CD4-positive, CD25-positive, alpha-beta regulatory T cell (primary cell): ENCODE measurements at regions not wholly inside any gene's neighbourhood (a gene's known extent, or its start where the extent isn't known, plus 50 kb on each side); places are given as distances from the start of the nearest gene placed in this dataset.

ENCODE experiments used
- ATAC-seq, 2 donors: fragments of 150-1000 bp; cut with Tn5 transposase; one replicate each; pipeline ENCODE4 v1.10.0; 2021; ENCODE audit warnings: low read depth in 2 of 2, moderate number of reproducible peaks in 2 of 2, moderate library complexity in 1 of 2
- DNase-seq, 3 donors: peaks; one replicate each; pipeline versions ENCODE4 v3.0.0 to v3.0.0-alpha.2; 2012 to 2022; ENCODE audit warnings: mixed read lengths in 1 of 3
- H3K27ac ChIP-seq: one replicate; pipeline ENCODE4 v1.7.0; 2013; ENCODE audit warnings: mild to moderate bottlenecking, low read length; ENCODE audit not compliant: insufficient read depth, poor library complexity, severe bottlenecking
- H3K27me3 ChIP-seq: one replicate; pipeline ENCODE4 v1.7.0; 2013; ENCODE audit warnings: low read length; ENCODE audit not compliant: control insufficient read depth, insufficient read depth
- H3K36me3 ChIP-seq: one replicate; pipeline ENCODE4 v1.7.0; 2013; ENCODE audit warnings: mild to moderate bottlenecking, low read length, moderate library complexity; ENCODE audit not compliant: control insufficient read depth, insufficient read depth
- H3K4me1 ChIP-seq: 2 replicates; pipeline ENCODE4 v1.7.0; 2013; ENCODE audit warnings: mild to moderate bottlenecking, low read length; ENCODE audit not compliant: insufficient read depth, control insufficient read depth, poor library complexity, severe bottlenecking
- H3K4me3 ChIP-seq: one replicate; pipeline ENCODE4 v1.7.0; 2013; ENCODE audit warnings: low read depth, mild to moderate bottlenecking, low read length, moderate library complexity
- H3K9me3 ChIP-seq, 2 experiments: 1 replicate in 1 of 2; 2 replicates in 1 of 2; pipeline ENCODE4 v1.7.0; 2013; ENCODE audit warnings: low read length in 2 of 2, mild to moderate bottlenecking in 1 of 2, moderate library complexity in 1 of 2; ENCODE audit not compliant: control insufficient read depth in 2 of 2
- H3K27ac Mint-ChIP-seq, 3 donors: one replicate each; pipeline ENCODE4 v1.8.0; 2020 to 2022; ENCODE audit warnings: mild to moderate bottlenecking in 3 of 3, mixed read lengths in 3 of 3, moderate library complexity in 2 of 3
- H3K27me3 Mint-ChIP-seq: one replicate; pipeline ENCODE4 v1.8.0; 2022; ENCODE audit warnings: mild to moderate bottlenecking, mixed read lengths
- H3K36me3 Mint-ChIP-seq: one replicate; pipeline ENCODE4 v1.8.0; 2020; ENCODE audit warnings: mixed read lengths
- H3K4me1 Mint-ChIP-seq, 4 donors: one replicate each; pipeline ENCODE4 v1.8.0; 2020 to 2022; ENCODE audit warnings: mixed read lengths in 4 of 4, mild to moderate bottlenecking in 1 of 4
- H3K4me3 Mint-ChIP-seq, 4 donors: one replicate each; pipeline ENCODE4 v1.8.0; 2020 to 2022; ENCODE audit warnings: mild to moderate bottlenecking in 4 of 4, mixed read lengths in 4 of 4, moderate library complexity in 3 of 4
- H3K9me3 Mint-ChIP-seq, 7 donors: one replicate each; pipeline ENCODE4 v1.8.0; 2020 to 2022; ENCODE audit warnings: mixed read lengths in 7 of 7, mild to moderate bottlenecking in 3 of 7, moderate library complexity in 2 of 7

GRCh38 chr6:84615987-84616386 lies 148.4 kb downstream of the TBX18 start:
- H3K9me3 Mint-ChIP-seq, result peaks cover 0 to 9% (median 3%) of the 10 kb centered on the region in 7 donors
- H3K4me3 Mint-ChIP-seq, result no peak overlapping the region

GRCh38 chr6:84615113-84615850 lies 149.1 kb downstream of the TBX18 start:
- Mint-ChIP-seq H3K4me1 (no peaks in the 10 kb centered on the region), H3K36me3 (no peaks in the 10 kb centered on the region), H3K27me3 (no peaks in the 10 kb centered on the region), H3K27ac (no peak overlapping the region), H3K9me3 (peaks cover 0 to 5% (median 2%) of the 10 kb centered on the region in 7 donors), H3K4me3 (no peak overlapping the region)
- Histone ChIP-seq H3K27me3 (no peaks in the 10 kb centered on the region), H3K4me3 (no peak overlapping the region), H3K9me3 (no peaks in the 10 kb centered on the region), H3K36me3 (no peaks in the 10 kb centered on the region), H3K27ac (no peak overlapping the region), H3K4me1 (no peaks in the 10 kb centered on the region)
- no peak for ATAC-seq
- DNase-seq, result no peak

More at GRCh38 chr6:84615987-84616386, 148.4 kb downstream of the TBX18 start:
- H3K27me3 Mint-ChIP-seq, result no peaks in the 10 kb centered on the region
- H3K36me3 Mint-ChIP-seq, result no peaks in the 10 kb centered on the region
- no peaks in the 10 kb centered on the region for H3K4me1 ChIP-seq
- no peak overlapping the region for H3K27ac Mint-ChIP-seq
- no peak overlapping the region for H3K4me3 ChIP-seq
- DNase-seq, result no peak
- H3K36me3 ChIP-seq, result no peaks in the 10 kb centered on the region
- no peak overlapping the region for H3K27ac ChIP-seq
- H3K27me3 ChIP-seq, result no peaks in the 10 kb centered on the region
- H3K4me1 Mint-ChIP-seq, result no peaks in the 10 kb centered on the region
- H3K9me3 ChIP-seq, result no peaks in the 10 kb centered on the region
- ATAC-seq, result no peak

- Mint-ChIP-seq H3K27me3 (no peaks in the 10 kb centered on the region), H3K36me3 (no peaks in the 10 kb centered on the region), H3K9me3 (peaks cover 0 to 3% (median 0%) of the 10 kb centered on the region in 7 donors), H3K4me1 (no peaks in the 10 kb centered on the region), H3K27ac (no peak overlapping the region), H3K4me3 (no peak overlapping the region)
- no peak for ATAC-seq
- Histone ChIP-seq H3K27me3 (no peaks in the 10 kb centered on the region), H3K4me1 (no peaks in the 10 kb centered on the region), H3K4me3 (no peak overlapping the region), H3K9me3 (no peaks in the 10 kb centered on the region), H3K36me3 (no peaks in the 10 kb centered on the region), H3K27ac (no peak overlapping the region)
- no peak for DNase-seq
Observed at GRCh38 chr6:84606860-84607259, 157.5 kb downstream of the TBX18 start.

GRCh38 chr6:84605298-84605697 lies 159.1 kb downstream of the TBX18 start:
- Histone ChIP-seq H3K36me3 (no peaks in the 10 kb centered on the region), H3K27ac (no peak overlapping the region), H3K4me3 (no peak overlapping the region), H3K9me3 (no peaks in the 10 kb centered on the region), H3K27me3 (no peaks in the 10 kb centered on the region), H3K4me1 (no peaks in the 10 kb centered on the region)
- peaks cover 0 to 4% (median 2%) of the 10 kb centered on the region in 7 donors for H3K9me3 Mint-ChIP-seq
- H3K4me1 Mint-ChIP-seq, result no peaks in the 10 kb centered on the region
- ATAC-seq (no peak), DNase-seq (no peak)
- no peak overlapping the region for H3K27ac Mint-ChIP-seq
- H3K36me3 Mint-ChIP-seq, result no peaks in the 10 kb centered on the region
- no peak overlapping the region for H3K4me3 Mint-ChIP-seq
- H3K27me3 Mint-ChIP-seq, result no peaks in the 10 kb centered on the region

- H3K9me3 ChIP-seq, result no peaks in the 10 kb centered on the region
- no peaks in the 10 kb centered on the region for H3K27me3 ChIP-seq
- no peak overlapping the region for H3K4me3 ChIP-seq
- no peak for ATAC-seq
- no peak for DNase-seq
- Mint-ChIP-seq H3K27ac (no peak overlapping the region), H3K27me3 (no peaks in the 10 kb centered on the region), H3K36me3 (no peaks in the 10 kb centered on the region), H3K4me3 (no peak overlapping the region), H3K9me3 (peaks cover 0 to 8% (median 3%) of the 10 kb centered on the region in 7 donors), H3K4me1 (no peaks in the 10 kb centered on the region)
- H3K27ac ChIP-seq, result no peak overlapping the region
- no peaks in the 10 kb centered on the region for H3K36me3 ChIP-seq
- no peaks in the 10 kb centered on the region for H3K4me1 ChIP-seq
Observed at GRCh38 chr6:84601366-84601765, 163.0 kb downstream of the TBX18 start.

- Mint-ChIP-seq H3K4me1 (no peaks in the 10 kb centered on the region), H3K27me3 (no peaks in the 10 kb centered on the region), H3K36me3 (no peaks in the 10 kb centered on the region), H3K27ac (no peak overlapping the region), H3K4me3 (no peak overlapping the region), H3K9me3 (peaks cover 0 to 8% (median 2%) of the 10 kb centered on the region in 7 donors)
- Histone ChIP-seq H3K27ac (no peak overlapping the region), H3K36me3 (no peaks in the 10 kb centered on the region), H3K27me3 (no peaks in the 10 kb centered on the region), H3K4me1 (no peaks in the 10 kb centered on the region), H3K4me3 (no peak overlapping the region), H3K9me3 (no peaks in the 10 kb centered on the region)
- ATAC-seq, result no peak
- no peak for DNase-seq
Observed at GRCh38 chr6:84599991-84600390, 164.4 kb downstream of the TBX18 start.

- no peak overlapping the region for H3K27ac ChIP-seq
- Mint-ChIP-seq H3K4me1 (no peaks in the 10 kb centered on the region), H3K9me3 (peaks cover 0 to 18% (median 1%) of the 10 kb centered on the region in 7 donors), H3K4me3 (no peak overlapping the region), H3K36me3 (no peaks in the 10 kb centered on the region), H3K27me3 (no peaks in the 10 kb centered on the region), H3K27ac (no peak overlapping the region)
- DNase-seq, result no peak
- H3K9me3 ChIP-seq, result no peaks in the 10 kb centered on the region
- H3K36me3 ChIP-seq, result no peaks in the 10 kb centered on the region
- no peak overlapping the region for H3K4me3 ChIP-seq
- ATAC-seq, result no peak
- H3K27me3 ChIP-seq, result no peaks in the 10 kb centered on the region
- H3K4me1 ChIP-seq, result no peaks in the 10 kb centered on the region
Observed at GRCh38 chr6:84597238-84597875, 167.0 kb downstream of the TBX18 start.

- H3K4me1 Mint-ChIP-seq, result no peaks in the 10 kb centered on the region
- DNase-seq (no peak), ATAC-seq (no peak)
- H3K4me3 Mint-ChIP-seq, result no peak overlapping the region
- no peaks in the 10 kb centered on the region for H3K4me1 ChIP-seq
- H3K9me3 Mint-ChIP-seq, result peaks cover 0 to 18% (median 1%) of the 10 kb centered on the region in 7 donors
- H3K9me3 ChIP-seq, result no peaks in the 10 kb centered on the region
- no peaks in the 10 kb centered on the region for H3K36me3 ChIP-seq
- H3K27me3 Mint-ChIP-seq, result no peaks in the 10 kb centered on the region
- H3K27ac Mint-ChIP-seq, result no peak overlapping the region
- no peaks in the 10 kb centered on the region for H3K27me3 ChIP-seq
- H3K4me3 ChIP-seq, result no peak overlapping the region
- no peak overlapping the region for H3K27ac ChIP-seq
- H3K36me3 Mint-ChIP-seq, result no peaks in the 10 kb centered on the region
Observed at GRCh38 chr6:84596488-84596887, 167.9 kb downstream of the TBX18 start.
